GM23338 (cell line): ENCODE measurements at regions not wholly inside any gene's neighbourhood (a gene's known extent, or its start where the extent isn't known, plus 50 kb on each side); places are given as distances from the start of the nearest gene placed in this dataset.

Experiments used
- ATAC-seq: fragments of 200-7000 bp; cut with Tn5 transposase; 3 replicates; pipeline ENCODE4 v1.9.1; 2020
- DNase-seq: peaks from one replicate; pipeline ENCODE4 v3.0.0-alpha.2; 2015; ENCODE audit warnings: low spot score
- H2AFZ ChIP-seq: fragments of 200-600 bp; sonication (generic); 2 replicates; pipeline ENCODE4 v1.8.0; 2016; ENCODE audit warnings: antibody characterized with exemption, mild to moderate bottlenecking, moderate library complexity
- H3F3A ChIP-seq: fragments of 200-600 bp; sonication (generic); replicated peaks from 2 replicates; pipeline ENCODE4 v1.8.0; 2017; ENCODE audit warnings: antibody characterized with exemption, mixed run types, low read depth
- H3K27ac ChIP-seq: fragments of 200-600 bp; sonication (generic); 2 replicates; pipeline ENCODE4 v1.6.1; 2016; ENCODE audit warnings: low read depth
- H3K27me3 ChIP-seq: fragments of 200-600 bp; sonication (generic); 2 replicates; pipeline ENCODE4 v1.8.0; 2016; ENCODE audit warnings: mild to moderate bottlenecking, mixed run types, moderate library complexity; ENCODE audit not compliant: insufficient read depth
- H3K36me3 ChIP-seq: fragments of 200-600 bp; sonication (generic); 2 replicates; pipeline ENCODE4 v1.8.0; 2016; ENCODE audit warnings: mild to moderate bottlenecking; ENCODE audit not compliant: insufficient read depth
- H3K4me1 ChIP-seq: fragments of 200-600 bp; sonication (generic); 2 replicates; pipeline ENCODE4 v1.8.0; 2016; ENCODE audit warnings: mild to moderate bottlenecking, moderate library complexity; ENCODE audit not compliant: insufficient read depth
- H3K4me2 ChIP-seq: fragments of 200-600 bp; sonication (generic); 2 replicates; pipeline ENCODE4 v1.7.1; 2017; ENCODE audit warnings: mixed run types
- H3K4me3 ChIP-seq: fragments of 200-600 bp; sonication (generic); 2 replicates; pipeline ENCODE4 v1.6.1; 2016; ENCODE audit warnings: mixed run types
- H3K79me2 ChIP-seq: fragments of 200-600 bp; sonication (generic); replicated peaks from 2 replicates; pipeline ENCODE4 v1.8.0; 2017; ENCODE audit warnings: mild to moderate bottlenecking; ENCODE audit not compliant: insufficient read depth
- H3K9me2 ChIP-seq: fragments of 200-600 bp; sonication (generic); 2 replicates; pipeline ENCODE4 v1.8.0; 2017; ENCODE audit not compliant: insufficient read depth
- H4K20me1 ChIP-seq: fragments of 200-600 bp; sonication (generic); replicated peaks from 2 replicates; pipeline ENCODE4 v1.8.0; 2017; ENCODE audit warnings: mild to moderate bottlenecking; ENCODE audit not compliant: insufficient read depth
- H3K27ac Mint-ChIP-seq: 2 replicates; pipeline ENCODE4 v1.8.0; 2020; ENCODE audit warnings: inconsistent platforms, mild to moderate bottlenecking, moderate library complexity, mixed read lengths
- H3K27me3 Mint-ChIP-seq: 3 replicates; pipeline ENCODE4 v1.8.0; 2022; ENCODE audit warnings: low read depth, mild to moderate bottlenecking, moderate library complexity, mixed read lengths, inconsistent platforms; ENCODE audit not compliant: insufficient read depth, poor library complexity
- H3K36me3 Mint-ChIP-seq: 3 replicates; pipeline ENCODE4 v1.8.0; 2021; ENCODE audit warnings: low read depth, mild to moderate bottlenecking, inconsistent platforms, moderate library complexity, mixed read lengths
- H3K4me1 Mint-ChIP-seq: 3 replicates; pipeline ENCODE4 v1.8.0; 2020; ENCODE audit warnings: mild to moderate bottlenecking, inconsistent platforms, mixed read lengths
- H3K4me3 Mint-ChIP-seq: 3 replicates; pipeline ENCODE4 v1.8.0; 2021; ENCODE audit warnings: moderate library complexity, mild to moderate bottlenecking, inconsistent platforms, mixed read lengths
- H3K9me3 Mint-ChIP-seq: 3 replicates; pipeline ENCODE4 v1.8.0; 2020; ENCODE audit warnings: moderate library complexity, mild to moderate bottlenecking, inconsistent platforms, mixed read lengths
- CREB1 ChIP-seq: fragments of 250-450 bp; sonication (Bioruptor Pico); IDR thresholded peaks from 2 replicates; pipeline ENCODE4 v1.5.0; 2020; ENCODE audit warnings: low read depth, mild to moderate bottlenecking, moderate library complexity
- CTCF ChIP-seq, 2 experiments: fragments of 200-600 bp in 1 of 2; sonication (generic) in 1 of 2; conservative IDR thresholded peaks; 2 replicates each; pipeline versions ENCODE4 v1.5.1 to v1.6.1; 2016 to 2017; ENCODE audit warnings: antibody characterized with exemption in 2 of 2, low read depth in 2 of 2, mild to moderate bottlenecking in 2 of 2, moderate library complexity in 1 of 2
- ETS1 ChIP-seq: IDR thresholded peaks from 2 replicates; pipeline ENCODE4 v1.6.1; 2016; ENCODE audit warnings: antibody characterized with exemption
- EZH2 ChIP-seq: fragments of 200-600 bp; sonication (generic); IDR thresholded peaks from one replicate; pipeline ENCODE4 v1.8.0; 2017; ENCODE audit warnings: antibody characterized with exemption, mild to moderate bottlenecking, low read depth; ENCODE audit not compliant: unreplicated experiment
- EZH2phosphoT487 ChIP-seq: fragments of 200-600 bp; sonication (generic); IDR thresholded peaks from one replicate; pipeline ENCODE4 v1.8.1; 2018; ENCODE audit warnings: antibody characterized with exemption; ENCODE audit not compliant: unreplicated experiment
- JUNB ChIP-seq: IDR thresholded peaks from one replicate; pipeline ENCODE4 v1.6.1; 2016; ENCODE audit warnings: antibody characterized with exemption; ENCODE audit not compliant: unreplicated experiment
- NANOG ChIP-seq: IDR thresholded peaks from 2 replicates; pipeline ENCODE4 v1.6.1; 2016; ENCODE audit warnings: antibody characterized with exemption, borderline replicate concordance
- POLR2AphosphoS5 ChIP-seq: IDR thresholded peaks from 2 replicates; pipeline ENCODE4 v1.6.1; 2016; ENCODE audit warnings: antibody characterized with exemption, low read depth
- REST ChIP-seq: IDR thresholded peaks from one replicate; pipeline ENCODE4 v1.6.1; 2018; ENCODE audit warnings: antibody characterized with exemption; ENCODE audit not compliant: unreplicated experiment
- STAT1 ChIP-seq: IDR thresholded peaks from one replicate; pipeline ENCODE4 v1.6.1; 2016; ENCODE audit warnings: antibody characterized with exemption; ENCODE audit not compliant: unreplicated experiment
- ZNF114 ChIP-seq: fragments of 250-450 bp; sonication (Bioruptor Pico); IDR thresholded peaks from 2 replicates; pipeline ENCODE4 v1.5.0; 2020; ENCODE audit warnings: mild to moderate bottlenecking, moderate library complexity
- ZNF331 ChIP-seq: fragments of 250-450 bp; sonication (Bioruptor Pico); IDR thresholded peaks from 2 replicates; pipeline ENCODE4 v1.5.0; 2020; ENCODE audit warnings: low read depth, mild to moderate bottlenecking, moderate library complexity
- ZNF462 ChIP-seq: fragments of 250-450 bp; sonication (Bioruptor Pico); IDR thresholded peaks from 2 replicates; pipeline ENCODE4 v1.5.0; 2020; ENCODE audit warnings: mild to moderate bottlenecking, moderate library complexity

GRCh38 chr12:91841822-91842221 is 303.8 kb downstream of the BTG1 start (continued):
- TF ChIP-seq ZNF331 (CRISPR knock-in tag): no peak
- no peak for TF ChIP-seq EZH2phosphoT487
- no peak for TF ChIP-seq JUNB

- Mint-ChIP-seq H3K4me3 (no peak overlapping the region), H3K36me3 (no peaks in the 10 kb centered on the region), H3K9me3 (no peaks in the 10 kb centered on the region), H3K27ac (no peak overlapping the region), H3K4me1 (no peaks in the 10 kb centered on the region), H3K27me3 (peaks cover 2% of the 10 kb centered on the region)
- Histone ChIP-seq H4K20me1 (no peaks in the 10 kb centered on the region), H3K4me3 (no peak overlapping the region), H3K4me2 (no peak overlapping the region), H3F3A (no peaks in the 10 kb centered on the region), H3K27me3 (no peaks in the 10 kb centered on the region), H3K9me2 (peaks cover 15% of the 10 kb centered on the region; the same call in 1 of the 2 replicates), H3K27ac (no peak overlapping the region), H2AFZ (no peak overlapping the region), H3K36me3 (no peaks in the 10 kb centered on the region), H3K4me1 (no peaks in the 10 kb centered on the region), H3K79me2 (no peaks in the 10 kb centered on the region)
- no peak for ATAC-seq
- no peak for DNase-seq
- TF ChIP-seq NANOG (no peak), POLR2AphosphoS5 (no peak), STAT1 (no peak), ZNF462 (no peak), EZH2phosphoT487 (no peak), JUNB (no peak), ETS1 (no peak), ZNF114 (CRISPR knock-in tag) (no peak), ZNF331 (CRISPR knock-in tag) (no peak), CREB1 (CRISPR knock-in tag) (no peak), EZH2 (no peak), CTCF (conservative IDR thresholded peaks at IDR 0.05; ENCODE audit: low read depth in 2 of 2) (no peak), REST (no peak)
Measured at GRCh38 chr12:91836696-91837095, 308.9 kb downstream of the BTG1 start.
